Stimulated activated naive B cell treated with anti-CD40 and anti-IgM and Interleukin-4, amounts not matched to agents 10 μg/mL and 1 μg/mL and 100 μg/mL, for 72 hours (primary cell): ENCODE measurements at regions not wholly inside any gene's neighbourhood (a gene's known extent, or its start where the extent isn't known, plus 50 kb on each side); places are given as distances from the start of the nearest gene placed in this dataset.

Source experiments
- ATAC-seq, 2 donors: fragments of 150-1000 bp; cut with Tn5 transposase; replicated peaks; 2 replicates each; pipeline ENCODE4 v1.10.0; 2021; ENCODE audit warnings: moderate library complexity in 1 of 2
- DNase-seq: peaks from one replicate; pipeline ENCODE4 v3.0.0; 2021
- H3K27ac Mint-ChIP-seq: one replicate; pipeline ENCODE4 v1.8.0; 2022; ENCODE audit warnings: mild to moderate bottlenecking, mixed read lengths
- H3K27me3 Mint-ChIP-seq, 2 donors: one replicate each; pipeline ENCODE4 v1.8.0; 2022; ENCODE audit warnings: mixed read lengths in 2 of 2
- H3K36me3 Mint-ChIP-seq, 2 donors: one replicate each; pipeline ENCODE4 v1.8.0; 2022; ENCODE audit warnings: mixed read lengths in 2 of 2, mild to moderate bottlenecking in 1 of 2
- H3K4me1 Mint-ChIP-seq, 2 donors: one replicate each; pipeline ENCODE4 v1.8.0; 2022; ENCODE audit warnings: mixed read lengths in 2 of 2, mild to moderate bottlenecking in 1 of 2
- H3K4me3 Mint-ChIP-seq, 2 donors: one replicate each; pipeline ENCODE4 v1.8.0; 2022; ENCODE audit warnings: mild to moderate bottlenecking in 2 of 2, mixed read lengths in 2 of 2, moderate library complexity in 1 of 2
- H3K9me3 Mint-ChIP-seq, 2 donors: one replicate each; pipeline ENCODE4 v1.8.0; 2022; ENCODE audit warnings: mixed read lengths in 2 of 2, mild to moderate bottlenecking in 1 of 2

DNA sequence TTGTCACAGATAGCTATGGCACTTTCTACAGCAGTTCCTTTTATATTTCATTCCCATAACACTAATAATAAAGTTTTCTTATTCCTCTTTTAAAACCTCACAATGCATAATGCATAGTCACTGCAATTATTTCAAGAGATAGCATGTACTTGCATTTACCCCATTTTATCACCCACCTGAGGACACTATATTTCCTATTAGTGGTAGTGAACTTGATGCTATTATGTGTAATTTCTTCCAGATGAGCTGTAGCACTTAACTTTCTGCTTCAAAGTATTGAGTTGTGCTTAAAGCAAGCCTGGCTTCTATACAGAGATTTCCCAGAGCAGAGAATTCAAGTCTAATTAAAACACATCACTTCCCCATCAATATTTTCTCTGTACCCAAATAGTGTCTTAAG is 461.1 kb downstream of the HTR7 start:
- no peak overlapping the region for H3K27ac Mint-ChIP-seq
- ATAC-seq = no peak
- no peaks in the 10 kb centered on the region for H3K27me3 Mint-ChIP-seq

DNA sequence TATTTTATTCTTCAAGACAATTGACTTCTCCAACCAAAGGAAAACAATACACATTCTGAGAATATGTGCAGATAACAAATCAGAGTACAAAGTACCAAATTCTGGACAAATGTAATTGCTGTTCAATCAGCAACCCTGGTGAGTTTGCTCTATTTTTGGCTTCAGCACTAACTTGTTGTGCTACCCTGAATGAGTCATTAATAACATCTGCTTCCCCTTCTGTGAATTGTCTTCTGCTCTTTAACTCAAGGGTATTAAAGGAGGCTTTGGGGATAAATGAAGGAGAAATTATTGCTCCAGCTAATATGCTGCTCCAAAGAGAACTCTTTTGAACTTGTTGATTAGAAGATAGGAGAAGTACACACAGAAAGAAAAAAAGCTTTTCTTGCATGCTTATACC is 459.3 kb downstream of the HTR7 start:
- ATAC-seq = no peak
- H3K4me1 Mint-ChIP-seq = no peaks in the 10 kb centered on the region
- H3K27ac Mint-ChIP-seq = no peak overlapping the region
- DNase-seq = no peak
- H3K9me3 Mint-ChIP-seq = no peaks in the 10 kb centered on the region
- no peaks in the 10 kb centered on the region for H3K27me3 Mint-ChIP-seq
- H3K4me3 Mint-ChIP-seq = no peak overlapping the region
- H3K36me3 Mint-ChIP-seq = no peaks in the 10 kb centered on the region

More for the DNA sequence above, 461.1 kb downstream of the HTR7 start:
- Mint-ChIP-seq H3K4me3 (no peak overlapping the region), H3K36me3 (no peaks in the 10 kb centered on the region), H3K9me3 (no peaks in the 10 kb centered on the region), H3K4me1 (no peaks in the 10 kb centered on the region)
- no peak for DNase-seq

DNA sequence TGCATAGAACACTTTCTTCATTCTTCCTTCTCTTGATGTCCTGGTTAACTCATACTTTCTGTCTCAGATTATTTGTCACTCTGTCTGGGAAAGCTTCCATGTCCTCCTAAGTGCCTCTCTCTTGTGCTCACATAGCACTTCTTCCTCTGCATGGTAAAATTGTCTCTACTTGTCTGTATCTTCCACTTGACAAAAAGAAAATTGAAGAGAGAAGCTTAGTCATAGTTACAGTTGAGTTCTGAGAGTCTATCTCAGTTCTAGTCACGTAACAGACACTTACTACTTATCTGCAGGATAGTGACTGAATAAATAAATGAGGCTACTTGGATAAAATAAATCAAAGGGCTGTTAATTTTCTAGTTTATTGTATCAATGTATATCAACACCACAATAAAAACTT is 458.1 kb downstream of the HTR7 start:
- no peaks in the 10 kb centered on the region for H3K9me3 Mint-ChIP-seq
- no peak for DNase-seq
- ATAC-seq = no peak
- H3K4me1 Mint-ChIP-seq = no peaks in the 10 kb centered on the region
- H3K27ac Mint-ChIP-seq = no peak overlapping the region
- no peaks in the 10 kb centered on the region for H3K36me3 Mint-ChIP-seq
- no peak overlapping the region for H3K4me3 Mint-ChIP-seq
- H3K27me3 Mint-ChIP-seq = no peaks in the 10 kb centered on the region

DNA sequence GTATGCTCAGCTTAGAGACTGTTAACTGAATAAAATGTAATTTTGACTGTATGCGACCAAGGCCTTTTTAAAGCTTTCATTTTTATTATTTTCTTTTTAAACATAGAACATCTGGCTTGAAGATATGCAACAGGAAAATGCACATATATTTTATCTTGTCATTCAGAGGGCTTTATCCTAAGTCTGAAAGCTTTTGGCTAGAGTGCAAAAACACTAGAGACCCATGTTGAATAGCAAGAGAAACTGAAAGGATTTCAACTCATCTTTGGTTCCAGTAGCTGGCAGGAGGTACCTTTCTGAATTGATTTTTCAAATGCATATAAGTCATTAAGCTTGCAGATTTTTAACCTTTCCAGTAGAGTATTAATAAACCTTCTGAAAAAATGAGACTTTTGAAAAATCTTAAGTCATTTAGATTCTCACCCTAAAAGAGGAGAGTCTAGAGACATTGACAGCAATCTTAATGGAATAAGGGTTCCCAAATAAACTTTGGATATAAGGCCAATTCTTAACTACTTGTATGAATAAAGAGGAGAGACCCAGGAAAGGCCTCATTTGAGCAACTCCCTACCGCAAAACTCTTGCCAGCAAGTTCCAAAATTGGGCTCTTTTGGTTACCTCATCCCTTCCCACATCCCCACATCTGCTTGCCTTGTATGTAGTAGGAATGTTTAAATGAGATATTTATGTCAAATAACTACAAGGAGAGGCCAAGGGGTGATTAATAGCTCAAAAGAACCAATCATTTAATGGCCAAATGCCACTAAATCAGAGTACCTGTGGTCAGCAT is 454.4 kb downstream of the HTR7 start:
- H3K27ac Mint-ChIP-seq = no peak overlapping the region
- H3K9me3 Mint-ChIP-seq = no peaks in the 10 kb centered on the region
- H3K4me1 Mint-ChIP-seq = no peaks in the 10 kb centered on the region
- H3K36me3 Mint-ChIP-seq = no peaks in the 10 kb centered on the region
- no peak overlapping the region for H3K4me3 Mint-ChIP-seq
- no peak for ATAC-seq
- no peaks in the 10 kb centered on the region for H3K27me3 Mint-ChIP-seq
- no peak for DNase-seq

DNA sequence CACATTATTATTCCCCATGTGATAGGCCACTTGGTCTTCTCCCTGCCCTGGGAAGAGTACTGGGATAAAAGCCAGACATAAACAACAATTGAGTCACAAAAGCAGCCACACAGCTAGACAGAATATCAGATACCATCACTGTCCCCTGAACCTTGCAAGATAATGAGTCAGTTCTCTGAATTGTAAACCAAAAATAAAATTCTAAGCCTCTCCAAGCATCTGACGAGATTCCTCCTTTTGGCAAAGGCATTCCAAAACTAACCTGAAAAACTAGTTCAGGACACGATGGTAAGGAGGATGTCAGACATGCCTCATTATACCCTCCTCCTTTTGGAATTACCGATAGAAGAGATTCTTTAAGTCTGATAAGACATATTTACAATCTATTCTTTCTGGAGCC is 450.7 kb downstream of the HTR7 start:
- no peak overlapping the region for H3K27ac Mint-ChIP-seq
- H3K9me3 Mint-ChIP-seq = peaks cover 4 to 6% of the 10 kb centered on the region in 2 donors
- ATAC-seq (no peak), DNase-seq (no peak)
- no peaks in the 10 kb centered on the region for H3K27me3 Mint-ChIP-seq
- H3K4me3 Mint-ChIP-seq = no peak overlapping the region
- H3K4me1 Mint-ChIP-seq = no peaks in the 10 kb centered on the region
- no peaks in the 10 kb centered on the region for H3K36me3 Mint-ChIP-seq

DNA sequence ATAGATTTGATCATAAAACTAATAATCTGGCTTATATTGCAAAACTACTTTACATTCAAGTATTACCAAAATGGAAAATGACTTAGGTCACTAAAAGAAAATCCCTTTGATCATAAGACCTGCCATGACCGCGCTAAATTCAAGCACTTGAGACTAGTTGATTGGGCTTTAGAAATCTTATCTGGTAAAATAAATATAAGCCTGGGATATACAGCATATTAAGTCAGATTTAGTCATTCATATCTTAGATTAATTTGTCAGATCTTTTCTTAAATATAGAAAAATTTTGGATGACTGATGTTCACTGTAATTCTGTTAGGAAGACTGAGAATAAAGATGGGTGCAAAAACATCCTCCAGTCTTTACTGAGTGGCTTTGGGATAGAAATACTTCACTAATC is 450.0 kb downstream of the HTR7 start:
- ATAC-seq (no peak), DNase-seq (no peak)
- no peak overlapping the region for H3K4me3 Mint-ChIP-seq
- H3K9me3 Mint-ChIP-seq = peaks cover 4 to 6% of the 10 kb centered on the region in 2 donors
- no peaks in the 10 kb centered on the region for H3K36me3 Mint-ChIP-seq
- H3K4me1 Mint-ChIP-seq = no peaks in the 10 kb centered on the region
- H3K27me3 Mint-ChIP-seq = peaks cover 0 to 5% of the 10 kb centered on the region in 2 donors
- H3K27ac Mint-ChIP-seq = no peak overlapping the region

DNA sequence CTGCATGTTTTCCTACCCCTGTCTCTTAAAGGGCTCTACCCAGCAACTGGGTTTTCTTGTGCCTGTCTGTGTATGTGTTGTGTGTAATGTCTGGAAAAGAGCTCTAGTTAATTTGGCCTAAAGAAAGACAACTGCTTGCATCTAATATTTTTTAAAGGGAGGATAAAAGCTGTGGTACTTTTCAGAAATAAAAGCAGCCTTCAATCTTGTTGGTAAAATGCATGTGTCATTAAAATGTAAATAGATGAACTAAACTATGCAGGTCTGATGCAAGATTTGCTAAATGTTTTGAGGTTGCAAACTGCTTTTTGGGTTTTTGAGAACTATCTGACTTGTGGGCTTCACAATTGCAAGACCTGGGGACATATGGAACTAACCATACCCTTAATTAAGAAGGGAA is 445.3 kb downstream of the HTR7 start:
- no peak overlapping the region for H3K27ac Mint-ChIP-seq
- no peaks in the 10 kb centered on the region for H3K4me1 Mint-ChIP-seq
- ATAC-seq (no peak), DNase-seq (no peak)
- H3K27me3 Mint-ChIP-seq = peaks cover 0 to 5% of the 10 kb centered on the region in 2 donors
- H3K36me3 Mint-ChIP-seq = no peaks in the 10 kb centered on the region
- no peak overlapping the region for H3K4me3 Mint-ChIP-seq
- H3K9me3 Mint-ChIP-seq = peaks cover 4 to 6% of the 10 kb centered on the region in 2 donors

DNA sequence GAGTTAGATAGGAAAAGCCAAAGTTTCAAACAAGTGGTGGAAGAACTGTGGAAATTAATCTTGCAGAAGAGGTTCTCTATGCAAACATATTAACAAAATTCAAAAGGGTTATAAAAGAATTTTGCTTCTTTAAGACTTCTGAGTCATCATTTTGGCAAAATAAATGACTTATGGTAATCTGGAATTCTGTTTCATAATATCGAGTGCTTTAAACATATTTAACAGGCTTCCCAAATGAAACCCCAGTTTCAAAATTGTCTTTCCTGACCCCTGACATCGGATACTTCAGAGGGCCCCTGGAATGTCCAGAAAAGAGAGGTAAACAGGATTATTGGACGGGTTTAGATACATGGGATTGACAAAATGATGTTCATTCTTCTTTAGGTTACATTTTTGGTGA is 444.6 kb downstream of the HTR7 start:
- H3K4me1 Mint-ChIP-seq = no peaks in the 10 kb centered on the region
- H3K9me3 Mint-ChIP-seq = peaks cover 4 to 6% of the 10 kb centered on the region in 2 donors
- no peaks in the 10 kb centered on the region for H3K36me3 Mint-ChIP-seq
- no peak overlapping the region for H3K4me3 Mint-ChIP-seq
- no peak overlapping the region for H3K27ac Mint-ChIP-seq
- H3K27me3 Mint-ChIP-seq = peaks cover 0 to 5% of the 10 kb centered on the region in 2 donors
- ATAC-seq = no peak
- no peak for DNase-seq

DNA sequence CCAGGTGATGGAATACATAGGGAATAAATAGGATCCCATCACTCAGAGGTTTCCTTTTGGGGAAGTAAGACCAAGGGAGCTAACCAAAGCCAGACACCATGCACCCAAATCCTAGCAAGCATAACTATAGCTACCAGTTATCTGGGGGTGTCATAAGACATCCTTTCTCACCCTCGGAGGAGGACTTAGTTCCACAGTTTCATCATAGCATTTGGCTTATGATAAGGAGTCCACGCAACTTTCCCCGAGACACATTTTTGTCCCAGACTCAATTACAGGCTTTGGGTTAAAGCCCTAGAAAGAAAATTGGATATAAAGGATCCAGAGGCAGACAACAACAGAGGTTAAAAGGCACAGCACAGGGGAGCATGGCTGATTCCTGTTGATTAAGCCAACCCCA is 442.9 kb downstream of the HTR7 start:
- Mint-ChIP-seq H3K27me3 (peaks cover 0 to 5% of the 10 kb centered on the region in 2 donors), H3K4me1 (no peaks in the 10 kb centered on the region), H3K27ac (no peak overlapping the region), H3K36me3 (no peaks in the 10 kb centered on the region), H3K9me3 (peaks cover 4% of the 10 kb centered on the region in 2 donors), H3K4me3 (no peak overlapping the region)
- DNase-seq (no peak), ATAC-seq (no peak)

DNA sequence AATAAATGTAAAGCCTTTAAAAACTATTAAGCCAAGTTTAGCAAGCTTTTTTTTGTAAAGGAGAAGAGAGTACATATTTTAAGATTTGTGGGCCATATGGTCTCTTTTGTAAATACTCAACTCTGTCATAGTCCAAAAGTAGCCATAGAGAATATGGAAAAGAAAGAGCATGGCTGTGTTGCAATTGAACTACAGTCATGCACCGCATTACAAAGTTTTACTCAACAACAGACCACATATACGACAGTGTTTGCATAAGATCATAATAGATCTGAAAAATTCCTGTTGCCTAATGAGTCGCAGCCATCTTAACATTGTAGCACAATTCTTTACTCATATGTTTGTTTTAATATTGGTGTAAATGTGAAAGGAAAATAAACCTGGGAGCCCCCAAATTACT is 440.8 kb downstream of the HTR7 start:
- Mint-ChIP-seq H3K36me3 (no peaks in the 10 kb centered on the region), H3K9me3 (peaks cover 0 to under 1% of the 10 kb centered on the region in 2 donors), H3K4me1 (no peaks in the 10 kb centered on the region), H3K27ac (no peak overlapping the region), H3K27me3 (peaks cover 0 to 5% of the 10 kb centered on the region in 2 donors), H3K4me3 (no peak overlapping the region)
- DNase-seq = no peak
- ATAC-seq = no peak

DNA sequence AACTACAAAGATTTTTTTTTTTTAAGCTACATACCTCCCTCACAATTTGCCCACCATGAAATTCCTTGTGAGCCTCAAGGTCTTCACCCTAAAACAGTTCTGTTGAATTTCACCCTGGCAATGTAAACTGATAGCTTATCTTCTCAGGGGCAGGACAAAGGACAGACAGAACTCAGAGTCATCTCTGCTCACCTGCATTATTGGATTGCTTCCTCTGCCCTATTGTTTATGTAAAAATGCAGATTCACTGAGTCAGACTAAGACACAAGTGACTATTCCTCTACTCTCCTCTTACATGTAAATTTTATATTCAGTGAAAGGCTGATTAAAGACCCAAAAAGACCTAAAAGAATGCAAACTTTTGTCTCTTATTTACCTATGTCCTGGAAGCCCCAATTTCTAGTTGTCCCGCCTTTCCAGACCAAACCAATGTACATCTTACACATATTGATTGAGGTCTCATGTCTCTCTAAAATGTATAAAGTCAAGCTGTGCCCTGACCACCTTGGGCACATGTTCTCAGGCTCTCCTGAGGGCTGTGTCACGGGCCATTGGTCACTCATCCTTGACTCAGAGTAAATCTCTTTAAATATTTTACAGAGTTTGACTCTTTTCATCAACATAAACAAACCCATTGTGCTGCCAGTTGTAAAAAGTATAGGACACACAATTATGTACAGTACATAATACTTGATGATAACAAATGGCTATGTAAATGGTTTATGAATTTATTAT is 440.2 kb downstream of the HTR7 start:
- no peaks in the 10 kb centered on the region for H3K4me1 Mint-ChIP-seq
- H3K27me3 Mint-ChIP-seq = peaks cover 0 to 2% of the 10 kb centered on the region in 2 donors
- H3K36me3 Mint-ChIP-seq = no peaks in the 10 kb centered on the region
- ATAC-seq (no peak), DNase-seq (no peak)
- H3K4me3 Mint-ChIP-seq = no peak overlapping the region
- H3K27ac Mint-ChIP-seq = no peak overlapping the region
- peaks cover 0 to 2% of the 10 kb centered on the region in 2 donors for H3K9me3 Mint-ChIP-seq

DNA sequence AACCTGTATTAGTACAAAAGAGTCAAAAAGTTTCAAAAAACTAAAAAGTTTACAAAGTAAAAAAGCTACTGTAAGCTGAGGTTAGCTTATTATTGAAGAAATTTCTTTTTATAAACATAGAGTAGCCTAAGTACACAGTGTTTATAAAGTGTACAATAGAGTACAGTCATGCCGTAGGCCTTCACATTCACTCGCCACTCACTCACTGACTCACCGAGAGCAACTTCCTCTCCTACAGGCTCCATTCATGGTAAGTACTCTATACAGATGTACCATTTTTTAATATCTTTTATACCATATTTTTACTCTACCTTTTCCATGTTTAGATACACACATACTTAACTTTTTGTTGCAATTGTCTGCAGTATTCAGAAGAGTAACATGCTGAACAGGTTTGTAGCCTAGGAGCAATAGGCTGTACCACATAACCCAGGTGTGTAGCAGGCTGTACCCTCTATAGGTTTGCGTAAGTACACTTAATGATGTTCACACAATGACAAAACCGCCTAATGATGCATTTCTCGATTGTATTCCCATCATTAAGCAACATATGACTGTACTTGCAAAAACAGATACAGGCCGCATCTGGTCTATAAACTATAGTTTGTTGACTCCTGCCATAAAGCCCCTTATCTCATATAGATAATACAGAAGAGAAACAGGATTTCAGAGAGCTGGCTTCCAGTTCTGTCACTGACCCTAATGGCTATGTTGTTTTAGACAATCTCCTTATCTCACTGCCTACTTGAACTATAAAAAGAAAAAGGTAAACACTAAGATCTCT is 438.8 kb downstream of the HTR7 start:
- H3K9me3 Mint-ChIP-seq = peaks cover 4 to 7% of the 10 kb centered on the region in 2 donors
- H3K4me3 Mint-ChIP-seq = no peak overlapping the region
- peaks cover 0 to 5% of the 10 kb centered on the region in 2 donors for H3K27me3 Mint-ChIP-seq
- H3K27ac Mint-ChIP-seq = no peak overlapping the region
- no peak for DNase-seq
- no peaks in the 10 kb centered on the region for H3K36me3 Mint-ChIP-seq
- ATAC-seq = no peak
- no peaks in the 10 kb centered on the region for H3K4me1 Mint-ChIP-seq

DNA sequence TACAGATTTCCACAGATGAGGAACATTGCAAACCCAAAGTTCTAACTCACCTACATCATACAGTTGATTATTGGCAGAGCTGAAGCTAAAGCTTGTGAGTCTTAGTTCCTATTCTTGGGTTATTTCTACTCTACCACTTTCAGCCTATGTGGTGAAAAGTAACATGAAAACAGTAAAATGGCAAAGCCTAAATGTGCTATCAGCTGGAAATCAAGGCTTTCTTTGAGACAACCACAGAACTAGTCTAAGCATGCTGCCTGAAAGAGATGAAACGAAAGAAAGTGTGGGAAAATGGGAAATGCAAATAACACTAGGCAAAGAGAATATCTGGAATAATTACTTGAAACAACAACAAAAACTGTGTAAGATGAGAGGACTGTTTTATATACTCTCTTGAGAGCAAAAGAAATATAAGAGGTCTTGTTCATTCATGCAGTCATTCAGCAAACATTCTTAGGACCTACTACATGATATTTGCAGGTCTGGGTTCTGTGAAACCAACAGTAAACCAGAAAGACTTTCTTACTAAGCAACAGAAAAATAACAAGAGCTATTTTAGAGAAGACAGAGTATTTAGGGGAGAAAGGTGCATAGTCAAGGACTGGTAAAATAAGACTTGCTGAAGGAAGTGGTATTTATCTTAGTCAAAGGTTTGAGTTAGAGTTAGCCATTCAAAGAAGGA is 437.1 kb downstream of the HTR7 start:
- peak in 1 of 2 donors; percentile 21 for ATAC-seq
- Mint-ChIP-seq H3K27me3 (peaks cover 6 to 7% of the 10 kb centered on the region in 2 donors), H3K36me3 (no peaks in the 10 kb centered on the region), H3K27ac (no peak overlapping the region), H3K4me1 (no peaks in the 10 kb centered on the region), H3K4me3 (no peak overlapping the region), H3K9me3 (peaks cover 5 to 7% of the 10 kb centered on the region in 2 donors)
- no peak for DNase-seq

DNA sequence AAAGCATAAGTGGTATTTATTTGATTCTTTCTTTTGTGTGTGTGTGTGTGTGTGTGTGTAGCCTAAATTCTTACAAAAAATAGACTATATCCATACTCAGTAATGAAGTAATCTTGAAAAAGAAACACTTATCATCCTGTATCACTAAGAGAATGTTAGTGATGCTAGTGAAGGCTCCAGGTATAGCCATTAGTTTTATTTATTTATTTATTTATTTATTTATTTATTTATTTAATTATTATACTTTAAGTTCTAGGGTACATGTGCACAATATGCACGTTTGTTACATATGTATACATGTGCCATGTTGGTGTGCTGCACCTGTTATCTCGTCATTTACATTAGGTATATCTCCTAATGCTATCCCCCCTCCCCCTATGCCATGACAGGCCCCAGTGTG is 436.0 kb downstream of the HTR7 start:
- Mint-ChIP-seq H3K9me3 (peaks cover 5 to 7% of the 10 kb centered on the region in 2 donors), H3K4me3 (no peak overlapping the region), H3K27ac (no peak overlapping the region), H3K36me3 (no peaks in the 10 kb centered on the region), H3K4me1 (no peaks in the 10 kb centered on the region), H3K27me3 (peaks cover 6 to 7% of the 10 kb centered on the region in 2 donors)
- no peak for DNase-seq
- no peak for ATAC-seq
